ENCODE measurements at regions not wholly inside any gene's neighbourhood (a gene's known extent, or its start where the extent isn't known, plus 50 kb on each side); places are given as distances from the start of the nearest gene placed in this dataset.

GRCh38 chr6:6995328-6995727, 112.4 kb upstream of the RREB1 start:
- DNase-seq, result no peak
- no peaks in the 10 kb centered on the region for H3K4me1 ChIP-seq
- no peaks in the 10 kb centered on the region for H3K36me3 ChIP-seq
- H3K27me3 ChIP-seq (replicated peaks in 1 of 7), result no peaks in the 10 kb centered on the region
- no peak overlapping the region for H3K4me3 ChIP-seq
- no peak overlapping the region for H3K27ac ChIP-seq
- H3K9me3 ChIP-seq, result no peaks in the 10 kb centered on the region
- 38 to 89% (median 61%) methylated on average over 1 of the region's 1 CpG for WGBS, 5 donors
- TF ChIP-seq POLR2AphosphoS5 (IDR thresholded peaks at IDR 0.05) (no peak), CTCF (IDR thresholded peaks at IDR 0.05 in 8 of 11, conservative IDR thresholded peaks at IDR 0.05 in 3 of 11) (no peak), POLR2A (IDR thresholded peaks at IDR 0.05) (no peak)
- intact Hi-C loops (cut with DNase I; ENCODE audit: low total_unique reads), result no loop called here

DNA sequence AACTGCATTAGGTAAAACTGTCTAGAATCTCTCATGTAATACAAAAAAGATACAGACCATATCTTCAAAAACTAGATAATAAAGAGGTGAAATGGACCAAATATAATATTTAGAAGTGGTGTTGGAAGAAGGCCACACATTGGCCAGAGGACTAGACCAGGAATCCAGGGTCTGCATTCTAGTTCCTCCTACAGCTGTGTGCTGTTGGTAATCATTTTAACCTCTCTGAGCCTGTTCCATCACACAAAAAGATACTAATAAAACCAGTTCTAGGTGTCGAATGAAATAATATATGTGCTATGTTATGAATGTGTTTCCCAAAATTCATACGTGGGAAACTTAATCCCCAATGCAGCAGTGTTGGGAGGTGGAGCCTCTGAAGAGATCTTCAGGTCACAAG, 111.6 kb upstream of the RREB1 start:
- H3K9me3 ChIP-seq, result no peaks in the 10 kb centered on the region
- no peaks in the 10 kb centered on the region for H3K4me1 ChIP-seq
- intact Hi-C loops (cut with DNase I; ENCODE audit: low total_unique reads), result no loop called here
- TF ChIP-seq POLR2A (IDR thresholded peaks at IDR 0.05), result no peak
- H3K4me3 ChIP-seq, result no peak overlapping the region
- DNase-seq, result no peak
- H3K27ac ChIP-seq, result no peak overlapping the region
- 90 to 97% (median 94%) methylated on average over 2 of the region's 2 CpGs for WGBS, 5 donors
- H3K27me3 ChIP-seq (replicated peaks in 1 of 7), result no peaks in the 10 kb centered on the region
- no peaks in the 10 kb centered on the region for H3K36me3 ChIP-seq

GRCh38 chr6:6997263-6998193, 110.2 kb upstream of the RREB1 start:
- intact Hi-C loops (cut with DNase I; ENCODE audit: low total_unique reads), result no loop called here
- TF ChIP-seq POLR2AphosphoS5 (IDR thresholded peaks at IDR 0.05), result no peak
- TF ChIP-seq POLR2A (IDR thresholded peaks at IDR 0.05), result no peak
- TF ChIP-seq CTCF (IDR thresholded peaks at IDR 0.05 in 8 of 11, conservative IDR thresholded peaks at IDR 0.05 in 3 of 11), result no peak
- no peaks in the 10 kb centered on the region for H3K4me1 ChIP-seq
- DNase-seq, result peak; percentile 1
- H3K27ac ChIP-seq, result no peak overlapping the region
- no peaks in the 10 kb centered on the region for H3K9me3 ChIP-seq
- WGBS, 5 donors, result 82 to 86% (median 84%) methylated on average over 11 of the region's 11 CpGs
- no peaks in the 10 kb centered on the region for H3K27me3 ChIP-seq (replicated peaks in 1 of 7)
- no peak overlapping the region for H3K4me3 ChIP-seq
- no peaks in the 10 kb centered on the region for H3K36me3 ChIP-seq

GRCh38 chr6:6998194-6998569, 109.6 kb upstream of the RREB1 start:
- Histone ChIP-seq H3K27ac (no peak overlapping the region), H3K4me3 (no peak overlapping the region), H3K9me3 (no peaks in the 10 kb centered on the region), H3K36me3 (no peaks in the 10 kb centered on the region), H3K27me3 (replicated peaks in 1 of 7) (no peaks in the 10 kb centered on the region), H3K4me1 (no peaks in the 10 kb centered on the region)
- peak; percentile 32 for DNase-seq
- no peak for TF ChIP-seq POLR2A (IDR thresholded peaks at IDR 0.05)
- TF ChIP-seq CTCF (IDR thresholded peaks at IDR 0.05 in 8 of 11, conservative IDR thresholded peaks at IDR 0.05 in 3 of 11), result no peak
- no peak for TF ChIP-seq POLR2AphosphoS5 (IDR thresholded peaks at IDR 0.05)
- intact Hi-C loops (cut with DNase I; ENCODE audit: low total_unique reads), result no loop called here
- 64 to 85% (median 72%) methylated on average over 6 of the region's 6 CpGs for WGBS, 5 donors
